ENCODE measurements at regions not wholly inside any gene's neighbourhood (a gene's known extent, or its start where the extent isn't known, plus 50 kb on each side); places are given as distances from the start of the nearest gene placed in this dataset.

DNA sequence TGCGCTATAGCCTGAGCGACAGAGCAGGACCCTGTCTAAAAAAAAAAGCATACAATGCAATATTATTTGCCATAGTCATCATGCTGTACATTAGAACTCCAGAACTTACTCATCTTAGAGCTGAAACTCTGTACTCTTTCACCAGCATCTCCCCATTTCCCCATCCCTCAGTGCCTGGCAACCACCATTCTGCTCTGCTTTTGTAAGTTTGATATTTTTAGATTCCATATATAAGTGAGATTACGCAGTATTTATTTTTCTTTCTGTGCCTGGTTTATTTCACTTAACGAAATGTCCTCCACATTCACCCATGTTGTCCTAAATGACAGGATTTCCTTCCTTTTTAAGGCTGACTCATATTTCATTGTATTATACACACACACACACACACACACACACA is 121.8 kb downstream of the BBS10 start:
- TF ChIP-seq EZH2 (IDR thresholded peaks at IDR 0.05), result no peak
- TF ChIP-seq POLR2AphosphoS5 (IDR thresholded peaks at IDR 0.05; ENCODE audit: borderline replicate concordance, low read depth, low read length), result no peak
